Thyroid gland (tissue), 4 donors: ENCODE measurements at regions not wholly inside any gene's neighbourhood (a gene's known extent, or its start where the extent isn't known, plus 50 kb on each side); places are given as distances from the start of the nearest gene placed in this dataset.
"Not testable (repeated sequence)": the region's sequence is repeated elsewhere in the genome, so short reads cannot be mapped to it uniquely, and the experiment has no call there.

ENCODE experiments used
- DNase-seq, 2 donors: peaks; one replicate each; pipeline ENCODE4 v3.0.0-alpha.2; 2019
- H3K27ac ChIP-seq, 3 donors: fragments of 200-600 bp; sonication (generic); 1 replicate in 2 of 3; 2 replicates in 1 of 3; pipeline ENCODE4 v1.5.1; 2016 to 2019; ENCODE audit warnings: mild to moderate bottlenecking in 1 of 3, moderate library complexity in 1 of 3
- H3K27me3 ChIP-seq: fragments of 200-600 bp; sonication (generic); one replicate; pipeline ENCODE4 v1.5.1; 2019
- H3K36me3 ChIP-seq, 2 donors: fragments of 200-600 bp; sonication (generic); one replicate each; pipeline ENCODE4 v1.5.1; 2016 to 2019
- H3K4me1 ChIP-seq, 2 donors: fragments of 200-600 bp; sonication (generic); one replicate each; pipeline ENCODE4 v1.5.1; 2017 to 2019
- H3K4me3 ChIP-seq, 3 donors: fragments of 200-600 bp; sonication (generic); replicated peaks in 1 of 3; 1 replicate in 2 of 3; 2 replicates in 1 of 3; pipeline ENCODE4 v1.5.1; 2016; ENCODE audit warnings: mild to moderate bottlenecking in 1 of 3
- H3K9me3 ChIP-seq: fragments of 200-600 bp; sonication (generic); one replicate; pipeline ENCODE4 v1.5.1; 2017
- POLR2A ChIP-seq, 2 donors: fragments of 450-650 bp; IDR thresholded peaks; one replicate each; pipeline ENCODE4 v1.6.1; 2017; ENCODE audit warnings: antibody characterized with exemption in 2 of 2, mild to moderate bottlenecking in 2 of 2, moderate library complexity in 1 of 2
- WGBS, 2 donors: methylation state at CpG; one replicate each; pipeline ENCODE4 v1.1.5; 2017; 5-methylcytosine and 5-hydroxymethylcytosine counted together
- intact Hi-C: fragments of 100-400 bp; cut with DNase I; formaldehyde crosslinking; loops from one replicate; pipeline ENCODE4 v1.15.1; 2023
- TF ChIP-seq, protein P1 (sequence below), 6 experiments: fragments of 200-600 bp in 3 of 6; fragments of 450-650 bp in 3 of 6; sonication (generic) in 3 of 6; IDR thresholded peaks; one replicate each; pipeline ENCODE4 v1.5.1; 2016 to 2019; ENCODE audit warnings: antibody characterized with exemption in 6 of 6, mild to moderate bottlenecking in 2 of 6, inconsistent platforms in 1 of 6, moderate library complexity in 1 of 6

- H3K9me3 ChIP-seq = no peaks in the 10 kb centered on the region
- H3K36me3 ChIP-seq = no peaks in the 10 kb centered on the region
- H3K27me3 ChIP-seq = no peaks in the 10 kb centered on the region
- intact Hi-C loops = no loop called here
- WGBS, 2 donors = 25 to 66% methylated on average over 1 of the region's 1 CpG
- TF ChIP-seq, protein P1, sequence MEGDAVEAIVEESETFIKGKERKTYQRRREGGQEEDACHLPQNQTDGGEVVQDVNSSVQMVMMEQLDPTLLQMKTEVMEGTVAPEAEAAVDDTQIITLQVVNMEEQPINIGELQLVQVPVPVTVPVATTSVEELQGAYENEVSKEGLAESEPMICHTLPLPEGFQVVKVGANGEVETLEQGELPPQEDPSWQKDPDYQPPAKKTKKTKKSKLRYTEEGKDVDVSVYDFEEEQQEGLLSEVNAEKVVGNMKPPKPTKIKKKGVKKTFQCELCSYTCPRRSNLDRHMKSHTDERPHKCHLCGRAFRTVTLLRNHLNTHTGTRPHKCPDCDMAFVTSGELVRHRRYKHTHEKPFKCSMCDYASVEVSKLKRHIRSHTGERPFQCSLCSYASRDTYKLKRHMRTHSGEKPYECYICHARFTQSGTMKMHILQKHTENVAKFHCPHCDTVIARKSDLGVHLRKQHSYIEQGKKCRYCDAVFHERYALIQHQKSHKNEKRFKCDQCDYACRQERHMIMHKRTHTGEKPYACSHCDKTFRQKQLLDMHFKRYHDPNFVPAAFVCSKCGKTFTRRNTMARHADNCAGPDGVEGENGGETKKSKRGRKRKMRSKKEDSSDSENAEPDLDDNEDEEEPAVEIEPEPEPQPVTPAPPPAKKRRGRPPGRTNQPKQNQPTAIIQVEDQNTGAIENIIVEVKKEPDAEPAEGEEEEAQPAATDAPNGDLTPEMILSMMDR (IDR thresholded peaks at IDR 0.05) = no peak
- no peak for TF ChIP-seq POLR2A (IDR thresholded peaks at IDR 0.05)
- H3K27ac ChIP-seq = no peak overlapping the region
- no peaks in the 10 kb centered on the region for H3K4me1 ChIP-seq
- H3K4me3 ChIP-seq = no peak overlapping the region
- DNase-seq = no peak
Measured at GRCh38 chr11:80281194-80281593, 840.4 kb upstream of the TENM4 start.

GRCh38 chr11:80280737-80281136 is 839.9 kb upstream of the TENM4 start:
- 52 to 72% methylated on average over 3 of the region's 3 CpGs for WGBS, 2 donors
- Histone ChIP-seq H3K36me3 (no peaks in the 10 kb centered on the region), H3K9me3 (no peaks in the 10 kb centered on the region), H3K4me3 (no peak overlapping the region), H3K27me3 (no peaks in the 10 kb centered on the region), H3K4me1 (no peaks in the 10 kb centered on the region), H3K27ac (no peak overlapping the region)
- TF ChIP-seq POLR2A (IDR thresholded peaks at IDR 0.05) = no peak
- TF ChIP-seq, protein P1 (IDR thresholded peaks at IDR 0.05) = no peak
- DNase-seq = peak in 1 of 2 donors; percentile 4
- intact Hi-C loops = no loop called here

- TF ChIP-seq, protein P1 (IDR thresholded peaks at IDR 0.05) = no peak
- no peak for TF ChIP-seq POLR2A (IDR thresholded peaks at IDR 0.05)
- Histone ChIP-seq H3K36me3 (no peaks in the 10 kb centered on the region), H3K4me1 (no peaks in the 10 kb centered on the region), H3K27ac (no peak overlapping the region), H3K4me3 (no peak overlapping the region), H3K27me3 (no peaks in the 10 kb centered on the region), H3K9me3 (no peaks in the 10 kb centered on the region)
- no peak for DNase-seq
- WGBS, 2 donors = 81 to 87% methylated on average over 5 of the region's 5 CpGs
- intact Hi-C loops = no loop called here
Measured at GRCh38 chr11:80261776-80262175, 820.9 kb upstream of the TENM4 start.

- H3K27ac ChIP-seq, H3K9me3 ChIP-seq, H3K27me3 ChIP-seq, H3K36me3 ChIP-seq, DNase-seq, intact Hi-C loops, H3K4me1 ChIP-seq, H3K4me3 ChIP-seq: not testable (repeated sequence)
- WGBS, 2 donors = 89 to 90% methylated on average over 19 to 27 of the region's 45 CpGs
Measured at GRCh38 chr11:80257319-80258015, 816.6 kb upstream of the TENM4 start.

DNA sequence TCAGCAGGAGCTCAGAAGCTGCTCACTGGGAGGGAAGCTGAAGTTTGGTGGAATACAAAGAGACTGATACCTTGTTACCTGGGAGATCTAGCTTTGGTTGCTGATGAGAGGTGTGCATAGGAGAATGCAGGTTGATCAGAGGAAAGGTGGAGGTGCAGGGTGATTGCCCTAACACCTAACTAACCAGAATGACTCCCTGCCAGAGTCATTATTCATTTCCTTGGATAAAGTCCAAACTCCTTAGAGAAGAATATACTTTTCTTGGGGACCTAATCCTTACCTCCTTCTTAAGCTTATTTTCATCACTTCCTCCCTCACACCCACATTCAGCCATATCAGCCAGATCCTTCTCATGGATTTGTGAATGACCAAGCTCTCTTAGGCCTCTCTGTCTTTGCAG is 814.2 kb upstream of the TENM4 start:
- intact Hi-C loops = no loop called here
- DNase-seq = no peak
- no peak for TF ChIP-seq POLR2A (IDR thresholded peaks at IDR 0.05)
- TF ChIP-seq, protein P1 (IDR thresholded peaks at IDR 0.05) = no peak

More for the DNA sequence above, 814.2 kb upstream of the TENM4 start:
- Histone ChIP-seq H3K27ac (no peak overlapping the region), H3K36me3 (no peaks in the 10 kb centered on the region), H3K27me3 (no peaks in the 10 kb centered on the region), H3K4me1 (no peaks in the 10 kb centered on the region), H3K4me3 (no peak overlapping the region), H3K9me3 (no peaks in the 10 kb centered on the region)
